H1 (cell line): ENCODE measurements at regions not wholly inside any gene's neighbourhood (a gene's known extent, or its start where the extent isn't known, plus 50 kb on each side); places are given as distances from the start of the nearest gene placed in this dataset.

Experiments used
- CTCF ChIA-PET: fragments of 300-600 bp; sonication (Branson Sonifier 250); formaldehyde crosslinking; loops from one replicate; lab custom pipeline; 2021; ENCODE audit not compliant: partially characterized antibody; lab: Charles Lee
- POLR2A ChIA-PET: fragments of 300-600 bp; sonication (Branson Sonifier 250); formaldehyde crosslinking; loops from one replicate; lab custom pipeline; 2021; ENCODE audit warnings: inconsistent platforms; ENCODE audit not compliant: partially characterized antibody; lab: Charles Lee
- DNase-seq, 2 experiments: peaks; one replicate each; pipeline versions ENCODE4 v3.0.0 to v3.0.0-alpha.2; 2010 to 2022; ENCODE audit warnings: low spot score in 2 of 2, low read depth in 1 of 2, mixed read lengths in 1 of 2
- FAIRE-seq: peaks from 2 replicates; lab custom pipeline; 2011; peaks lifted over from hg19 to GRCh38; lab: Jason Lieb, UNC
- H2AFZ ChIP-seq: 2 replicates; pipeline ENCODE4 v1.8.1; 2012; ENCODE audit warnings: low read length, inconsistent platforms
- H2AK5ac ChIP-seq: 2 replicates; pipeline ENCODE4 v1.6.1; 2013; ENCODE audit warnings: low read depth, low read length
- H2BK120ac ChIP-seq: replicated peaks from 2 replicates; pipeline ENCODE3; 2013; ENCODE audit warnings: low read depth, low read length, inconsistent platforms
- H2BK12ac ChIP-seq: 2 replicates; pipeline ENCODE4 v1.6.1; 2013; ENCODE audit warnings: low read depth, low read length
- H2BK15ac ChIP-seq: 2 replicates; pipeline ENCODE4 v1.6.1; 2013; ENCODE audit warnings: low read length
- H2BK20ac ChIP-seq: 2 replicates; pipeline ENCODE4 v1.6.1; 2013; ENCODE audit warnings: low read length
- H2BK5ac ChIP-seq: 2 replicates; pipeline ENCODE4 v1.6.1; 2013; ENCODE audit warnings: low read depth, low read length
- H3K14ac ChIP-seq: 2 replicates; pipeline ENCODE4 v1.6.1; 2013; ENCODE audit warnings: inconsistent platforms; ENCODE audit not compliant: insufficient read length
- H3K18ac ChIP-seq: 2 replicates; pipeline ENCODE4 v1.6.1; 2013; ENCODE audit warnings: low read length; ENCODE audit errors: extremely low read depth
- H3K23ac ChIP-seq: 2 replicates; pipeline ENCODE4 v1.6.1; 2013; ENCODE audit warnings: inconsistent platforms; ENCODE audit not compliant: insufficient read length
- H3K23me2 ChIP-seq: 2 replicates; pipeline ENCODE4 v1.6.1; 2013; ENCODE audit warnings: low read depth, low read length
- H3K27ac ChIP-seq: 2 replicates; pipeline ENCODE4 v1.6.1; 2011; ENCODE audit warnings: low read depth, low read length, inconsistent platforms
- H3K27me3 ChIP-seq, 4 experiments: replicated peaks in 1 of 4; 1 replicate in 1 of 4; 2 replicates in 3 of 4; pipeline versions ENCODE4 v1.6.1 to v1.8.1; 2011 to 2013; ENCODE audit warnings: low read length in 3 of 4, mild to moderate bottlenecking in 3 of 4, inconsistent platforms in 2 of 4, mixed read lengths in 2 of 4, moderate library complexity in 1 of 4; ENCODE audit not compliant: control insufficient read depth in 3 of 4, insufficient read depth in 3 of 4; ENCODE audit errors: extremely low read depth in 1 of 4
- H3K36me3 ChIP-seq, 4 experiments: 2 replicates each; pipeline versions ENCODE4 v1.6.1 to v1.8.1; 2011 to 2013; ENCODE audit warnings: mild to moderate bottlenecking in 4 of 4, low read length in 3 of 4, moderate library complexity in 2 of 4, control low read depth in 1 of 4, inconsistent platforms in 1 of 4; ENCODE audit not compliant: insufficient read depth in 4 of 4, control insufficient read depth in 2 of 4
- H3K4ac ChIP-seq: replicated peaks from 2 replicates; pipeline ENCODE3; 2013; ENCODE audit warnings: low read length, low read depth, mixed read lengths, inconsistent platforms; ENCODE audit not compliant: insufficient read length
- H3K4me1 ChIP-seq, 4 experiments: replicated peaks in 1 of 4; 1 replicate in 1 of 4; 2 replicates in 3 of 4; pipeline versions ENCODE4 v1.6.1 to v1.8.1; 2011 to 2013; ENCODE audit warnings: low read length in 3 of 4, inconsistent platforms in 2 of 4, mixed read lengths in 1 of 4; ENCODE audit not compliant: insufficient read depth in 4 of 4, control insufficient read depth in 3 of 4
- H3K4me2 ChIP-seq, 2 experiments: 2 replicates each; pipeline versions ENCODE4 v1.6.1 to v1.8.1; 2011 to 2013; ENCODE audit warnings: low read depth in 2 of 2, low read length in 2 of 2, control low read depth in 1 of 2, inconsistent platforms in 1 of 2, mild to moderate bottlenecking in 1 of 2; ENCODE audit not compliant: insufficient read depth in 1 of 2
- H3K4me3 ChIP-seq, 4 experiments: fragments of 200-600, 300-600 bp in 1 of 4; sonication (generic), shearing (Covaris generic), sonication (Bioruptor Twin) in 1 of 4; 2 replicates each; pipeline versions ENCODE4 v1.5.1 to v1.8.1; 2011 to 2016; ENCODE audit warnings: low read length in 4 of 4, low read depth in 3 of 4, control low read depth in 2 of 4, inconsistent platforms in 2 of 4, mild to moderate bottlenecking in 2 of 4, mixed read lengths in 1 of 4, moderate library complexity in 1 of 4; ENCODE audit not compliant: insufficient read depth in 2 of 4; ENCODE audit errors: extremely low read depth in 1 of 4
- H3K56ac ChIP-seq: replicated peaks from 2 replicates; pipeline ENCODE3; 2013; ENCODE audit warnings: low read depth, mild to moderate bottlenecking, mixed read lengths, low read length, inconsistent platforms; ENCODE audit not compliant: insufficient read length
- H3K79me1 ChIP-seq: 2 replicates; pipeline ENCODE4 v1.6.1; 2013; ENCODE audit warnings: low read depth, low read length, control low read depth
- H3K79me2 ChIP-seq, 2 experiments: 2 replicates each; pipeline versions ENCODE4 v1.6.1 to v1.8.1; 2012 to 2013; ENCODE audit warnings: low read length in 2 of 2, mild to moderate bottlenecking in 2 of 2, inconsistent platforms in 1 of 2; ENCODE audit not compliant: insufficient read depth in 2 of 2, control insufficient read depth in 1 of 2
- H3K9ac ChIP-seq, 4 experiments: replicated peaks in 1 of 4; 1 replicate in 1 of 4; 2 replicates in 3 of 4; pipeline versions ENCODE4 v1.6.1 to v1.8.1; 2011 to 2013; ENCODE audit warnings: low read depth in 3 of 4, low read length in 3 of 4, control low read depth in 2 of 4, mild to moderate bottlenecking in 2 of 4, moderate library complexity in 2 of 4, inconsistent platforms in 1 of 4; ENCODE audit errors: extremely low read depth in 1 of 4
- H3K9me3 ChIP-seq, 2 experiments: 2 replicates each; pipeline versions ENCODE4 v1.6.1 to v1.8.1; 2012 to 2013; ENCODE audit warnings: mild to moderate bottlenecking in 2 of 2, moderate library complexity in 2 of 2, control low read depth in 1 of 2, inconsistent platforms in 1 of 2, low read depth in 1 of 2, low read length in 1 of 2, mixed read lengths in 1 of 2; ENCODE audit not compliant: insufficient read depth in 2 of 2
- H4K20me1 ChIP-seq, 2 experiments: replicated peaks in 1 of 2; 2 replicates each; pipeline versions ENCODE3 to v1.8.1; 2011 to 2013; ENCODE audit warnings: inconsistent platforms in 2 of 2, low read length in 2 of 2, mild to moderate bottlenecking in 1 of 2; ENCODE audit not compliant: insufficient read depth in 2 of 2, control insufficient read depth in 1 of 2
- H4K5ac ChIP-seq: 2 replicates; pipeline ENCODE4 v1.6.1; 2013; ENCODE audit warnings: low read length, low read depth, mixed read lengths, inconsistent platforms; ENCODE audit not compliant: insufficient read length
- H4K8ac ChIP-seq: 2 replicates; pipeline ENCODE4 v1.8.0; 2013; ENCODE audit warnings: mild to moderate bottlenecking, moderate library complexity, low read length, inconsistent platforms; ENCODE audit not compliant: insufficient read depth; ENCODE audit errors: extremely low read depth
- H4K91ac ChIP-seq: replicated peaks from 2 replicates; pipeline ENCODE3; 2013; ENCODE audit warnings: low read length, mixed read lengths, inconsistent platforms; ENCODE audit not compliant: insufficient read length
- ASH2L ChIP-seq: fragments of 200-600, 300-600 bp; sonication (generic); IDR thresholded peaks from one replicate; pipeline ENCODE4 v1.7.1; 2017; ENCODE audit warnings: low read length
- CEBPB ChIP-seq: IDR thresholded peaks from 2 replicates; pipeline ENCODE4 v1.6.1; 2012; ENCODE audit warnings: low read depth, low read length
- CHD2 ChIP-seq: IDR thresholded peaks from 2 replicates; pipeline ENCODE4 v1.6.1; 2012; ENCODE audit warnings: low read length, improper control_type of control experiment
- EZH2 ChIP-seq: fragments of 200-600 bp; sonication (generic); IDR thresholded peaks from 2 replicates; pipeline ENCODE4 v1.7.1; 2012; ENCODE audit warnings: low read depth, mild to moderate bottlenecking, moderate library complexity, low read length, inconsistent platforms; ENCODE audit not compliant: severe bottlenecking
- KDM4A ChIP-seq: IDR thresholded peaks from one replicate; pipeline ENCODE4 v1.7.1; 2012; ENCODE audit warnings: low read depth, mild to moderate bottlenecking, moderate library complexity, low read length, inconsistent platforms; ENCODE audit not compliant: severe bottlenecking
- NANOG ChIP-seq: IDR thresholded peaks from 2 replicates; pipeline ENCODE4 v1.6.1; 2011; ENCODE audit warnings: low read length, low read depth, mild to moderate bottlenecking, inconsistent platforms; ENCODE audit not compliant: insufficient read depth, poor library complexity, severe bottlenecking
- POLR2A ChIP-seq, 2 experiments: IDR thresholded peaks; 1 replicate in 1 of 2; 2 replicates in 1 of 2; pipeline ENCODE4 v1.6.1; 2011; ENCODE audit warnings: low read depth in 2 of 2, low read length in 2 of 2, mild to moderate bottlenecking in 2 of 2; ENCODE audit errors: control extremely low read depth in 1 of 2
- SP2 ChIP-seq: IDR thresholded peaks from 2 replicates; pipeline ENCODE4 v1.6.1; 2012; ENCODE audit warnings: mild to moderate bottlenecking, low read length, inconsistent platforms
- TBP ChIP-seq: IDR thresholded peaks from 2 replicates; pipeline ENCODE4 v1.6.1; 2011; ENCODE audit warnings: low read depth, low read length, improper control_type of control experiment
- YY1 ChIP-seq: IDR thresholded peaks from 2 replicates; pipeline ENCODE4 v1.6.1; 2011; ENCODE audit warnings: low read depth, mild to moderate bottlenecking, low read length
- WGBS, 2 experiments: shearing (Covaris generic) in 1 of 2; methylation state at CpG; one replicate each; pipeline versions ENCODE4 v1.1.6 to v1.1.7; 2013 to 2015; ENCODE audit warnings: low lambda C conversion rate in 2 of 2, mixed read lengths in 2 of 2, inconsistent platforms in 1 of 2, low coverage in 1 of 2, missing lambda C conversion rate in 1 of 2; ENCODE audit not compliant: insufficient replicate concordance in 2 of 2, insufficient coverage in 1 of 2, insufficient read length in 1 of 2; ENCODE audit errors: extremely low coverage in 1 of 2, missing lambda C conversion rate in 1 of 2; 5-methylcytosine and 5-hydroxymethylcytosine counted together

DNA sequence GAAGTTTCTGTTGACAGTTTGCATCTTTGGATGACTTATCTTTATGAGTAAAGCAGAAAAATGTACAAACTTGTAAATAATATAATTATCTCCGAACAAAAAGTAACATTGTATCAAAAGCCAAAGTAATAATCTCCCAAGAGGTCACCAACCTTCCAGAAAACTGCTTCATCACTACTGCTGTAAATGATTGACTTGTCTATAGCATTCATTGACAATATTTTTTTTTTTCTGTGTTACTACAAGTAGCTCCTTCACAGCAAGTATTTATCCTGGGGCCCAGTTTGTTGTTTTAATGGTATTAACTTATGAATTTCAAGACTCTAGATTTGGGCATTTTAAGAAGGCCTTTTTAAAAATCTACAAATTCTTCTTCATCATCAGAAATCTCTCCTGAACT is 242.4 kb downstream of the KLF12 start:
- DNase-seq: no peak
- H2BK15ac ChIP-seq: no peak overlapping the region
- H3K4ac ChIP-seq: no peak overlapping the region
- ChIA-PET POLR2A (no interaction called here), CTCF (no interaction called here)
- no peaks in the 10 kb centered on the region for H3K36me3 ChIP-seq
- no peak overlapping the region for H2AK5ac ChIP-seq
- no peak overlapping the region for H3K23ac ChIP-seq
- H3K9ac ChIP-seq: no peak overlapping the region
- FAIRE-seq: no peak
- H3K18ac ChIP-seq: no peak overlapping the region
- H2BK20ac ChIP-seq: no peak overlapping the region
- H3K56ac ChIP-seq: no peak overlapping the region
- H2AFZ ChIP-seq: no peak overlapping the region
- H3K27me3 ChIP-seq: no peaks in the 10 kb centered on the region
- 88% methylated on average over 1 of the region's 1 CpG; no CpG with 5 or more reads in 1 of the 2 experiments for WGBS, 2 experiments
- H3K79me2 ChIP-seq: no peaks in the 10 kb centered on the region
- H3K14ac ChIP-seq: no peak overlapping the region
- TF ChIP-seq SP2 (no peak), POLR2A (IDR thresholded peaks at IDR 0.05; ENCODE audit: control extremely low read depth in 1 of 2, low read depth in 2 of 2, low read length in 2 of 2) (no peak), YY1 (no peak), TBP (no peak), CHD2 (no peak), ASH2L (no peak), KDM4A (no peak), EZH2 (no peak), NANOG (no peak), CEBPB (no peak)
- TF ChIP-seq, all 59 proteins: peak for 0
- H2BK12ac ChIP-seq: no peak overlapping the region
- peaks cover 0 to 8% (median under 1%) of the 10 kb centered on the region in 4 experiments; a peak in 2 of 7 replicates for H3K4me1 ChIP-seq
- no peaks in the 10 kb centered on the region for H3K79me1 ChIP-seq
- H4K20me1 ChIP-seq: no peaks in the 10 kb centered on the region
- H3K4me2 ChIP-seq: no peak overlapping the region
- H4K5ac ChIP-seq: no peak overlapping the region
- H4K91ac ChIP-seq: no peak overlapping the region
- H3K4me3 ChIP-seq: no peak overlapping the region
- no peaks in the 10 kb centered on the region for H3K9me3 ChIP-seq
- no peak overlapping the region for H4K8ac ChIP-seq
- no peaks in the 10 kb centered on the region for H3K23me2 ChIP-seq
- H2BK5ac ChIP-seq: no peak overlapping the region
- H3K27ac ChIP-seq: no peak overlapping the region
- H2BK120ac ChIP-seq: no peak overlapping the region
